ENCODE measurements at regions not wholly inside any gene's neighbourhood (a gene's known extent, or its start where the extent isn't known, plus 50 kb on each side); places are given as distances from the start of the nearest gene placed in this dataset.

DNA sequence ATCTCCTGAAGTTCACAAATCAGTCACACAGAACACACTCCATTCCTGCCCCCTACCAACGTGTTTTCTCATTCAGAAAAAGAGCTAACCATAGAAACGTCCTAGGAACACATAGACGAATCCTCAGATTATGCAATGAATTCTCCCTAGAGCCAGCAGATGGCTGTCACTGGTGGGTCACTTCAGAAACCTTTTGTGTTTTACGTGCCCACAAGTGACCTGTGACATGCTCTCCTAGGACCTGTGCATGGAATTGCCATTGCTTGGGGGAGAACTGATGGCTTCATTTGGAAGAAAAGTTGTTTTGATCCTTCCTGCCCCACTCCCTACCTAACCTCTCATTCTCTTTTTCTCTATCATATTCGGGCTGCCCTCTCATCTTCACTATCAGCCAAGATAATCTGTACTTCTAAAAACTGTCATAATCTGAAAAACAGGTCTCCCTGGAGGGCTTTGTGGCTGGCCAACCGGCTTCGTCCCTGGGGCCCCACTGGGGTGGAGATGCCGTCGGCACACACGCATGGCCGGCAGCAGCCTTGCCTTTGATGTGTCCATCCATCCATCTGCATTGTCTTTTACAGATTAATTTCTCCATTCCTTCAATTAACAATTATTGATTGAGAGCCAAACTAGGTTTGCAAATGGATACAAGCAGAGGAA lies 144.1 kb upstream of the SERP2 start:
- DNase-seq = no peak

DNA sequence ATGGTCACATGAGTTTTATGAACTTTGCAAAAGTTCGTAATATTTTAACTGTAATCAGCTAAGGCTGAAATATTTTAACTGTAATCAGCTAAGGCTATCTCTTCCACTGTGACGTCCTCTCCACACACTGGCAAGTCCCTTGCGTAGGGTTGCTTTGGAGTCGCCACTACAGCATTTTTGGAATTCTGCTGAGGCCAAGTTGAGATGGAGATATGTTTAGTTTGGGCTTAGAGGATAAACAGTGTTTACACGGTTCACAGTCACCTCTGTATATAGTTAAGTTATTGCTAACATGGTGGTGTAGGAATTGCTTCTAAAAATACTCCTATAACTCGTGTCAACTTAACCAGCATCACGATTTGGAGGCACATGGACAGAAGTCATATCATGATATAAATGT lies 143.6 kb upstream of the SERP2 start:
- DNase-seq = no peak

DNA sequence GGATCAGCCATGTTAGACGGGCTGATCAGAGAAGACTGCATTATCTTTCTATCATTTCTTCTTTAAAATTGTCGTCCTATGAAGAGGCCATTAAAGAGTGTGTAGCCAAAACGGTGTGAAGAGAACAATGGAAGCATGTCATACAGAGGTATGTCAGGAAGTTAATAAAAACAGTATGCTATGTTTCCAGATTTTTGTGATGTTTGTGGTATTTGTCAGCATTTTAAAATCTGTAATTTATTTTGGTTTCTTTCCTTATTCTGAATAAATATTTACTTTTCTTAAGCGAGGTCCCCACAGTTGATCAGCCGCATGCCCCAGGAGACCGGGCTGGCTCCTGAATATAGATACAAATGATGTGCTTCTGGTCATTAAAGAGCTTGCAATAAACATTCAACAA lies 142.9 kb upstream of the SERP2 start:
- DNase-seq = no peak

DNA sequence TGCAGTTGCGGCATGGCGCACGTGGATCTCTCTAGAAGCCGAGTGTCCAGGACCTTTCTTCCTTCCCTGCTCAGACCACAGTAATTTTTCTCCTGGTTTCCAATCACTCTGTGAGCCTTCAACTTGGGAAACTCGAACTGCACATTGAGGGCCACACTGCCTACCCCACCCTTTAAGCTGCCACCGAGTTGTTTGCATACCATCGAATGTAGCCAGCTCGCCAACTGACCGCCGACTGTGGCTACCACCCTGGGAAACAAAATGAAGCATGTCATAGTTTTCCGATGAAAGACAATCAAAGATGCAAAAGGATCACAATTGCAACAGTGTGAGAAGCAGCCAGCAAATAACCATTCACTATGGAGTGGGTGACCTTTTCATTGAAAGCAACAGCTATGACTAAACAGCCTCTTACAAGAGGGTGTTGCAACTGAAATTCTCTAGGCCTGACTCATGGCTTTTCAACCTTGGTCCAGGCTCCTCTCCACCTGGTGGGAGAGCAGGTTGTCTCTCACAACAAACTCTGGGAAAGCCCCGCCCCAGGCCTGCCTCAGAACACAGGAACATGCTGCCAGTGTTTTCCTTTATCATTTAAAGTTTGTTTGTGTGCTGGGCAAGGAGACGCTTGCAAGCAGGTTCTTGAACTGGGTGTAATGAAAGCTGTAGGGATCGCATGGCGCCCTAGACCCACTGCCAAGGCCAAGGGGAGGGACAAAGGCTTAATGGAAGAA lies 141.7 kb upstream of the SERP2 start:
- DNase-seq = peak; percentile 33

DNA sequence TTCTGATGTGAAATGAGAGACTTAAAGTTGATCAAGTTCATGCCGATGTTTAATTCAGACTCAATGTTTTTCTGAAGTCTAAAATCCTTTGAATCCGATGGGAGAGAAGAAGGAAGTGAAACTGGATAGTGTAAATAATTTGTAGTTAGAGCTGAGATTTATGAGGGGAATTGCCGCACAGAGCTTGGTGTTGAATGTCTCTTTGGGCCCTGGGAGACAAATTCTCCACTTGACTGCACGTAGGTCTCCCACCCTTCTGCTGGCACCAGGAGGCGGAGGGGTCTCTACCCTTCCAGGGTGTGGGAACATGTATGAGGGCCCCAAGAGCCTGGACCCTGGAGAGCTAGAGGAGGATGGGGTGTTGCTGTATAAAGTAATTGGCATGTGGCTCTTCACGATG lies 140.8 kb upstream of the SERP2 start:
- no peak for DNase-seq

DNA sequence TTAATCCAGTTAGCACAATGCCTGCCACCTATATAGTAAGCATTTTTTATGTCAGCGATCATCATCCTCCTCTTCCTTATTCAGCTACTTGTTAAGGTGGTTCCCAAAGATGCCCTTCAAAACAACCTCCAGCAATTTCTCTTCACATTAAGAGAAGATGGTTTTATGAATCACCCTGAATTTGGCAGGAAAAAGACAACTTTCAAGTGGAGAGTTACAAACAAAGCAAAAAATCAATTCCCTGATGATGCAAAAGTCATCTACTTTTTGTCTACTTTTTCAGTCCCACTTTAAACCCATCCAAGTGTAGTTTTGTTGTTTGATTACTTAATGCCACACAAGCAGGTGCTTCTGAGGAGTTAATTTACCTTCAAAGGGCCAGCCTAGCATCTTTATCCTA lies 139.1 kb upstream of the SERP2 start:
- DNase-seq = no peak

DNA sequence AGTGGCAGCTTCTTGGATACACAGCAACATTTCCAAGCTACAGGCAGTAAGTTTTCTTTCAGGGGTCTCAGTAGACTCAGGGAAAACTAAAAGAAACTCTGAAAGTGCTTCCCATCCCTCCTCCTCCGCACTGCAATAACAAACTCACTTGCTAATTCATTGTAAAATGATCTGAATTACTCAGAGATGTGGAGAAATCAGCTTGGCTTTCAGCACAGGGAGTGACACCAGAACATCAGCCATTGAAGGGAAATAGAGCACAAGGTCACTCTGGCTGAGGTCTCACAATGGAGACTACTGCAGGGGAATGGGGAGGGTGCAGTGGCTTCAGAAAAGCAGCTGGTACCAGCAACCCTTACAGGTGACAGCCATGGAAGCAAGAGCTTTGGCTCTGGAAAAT lies 137.3 kb upstream of the SERP2 start:
- DNase-seq = no peak

DNA sequence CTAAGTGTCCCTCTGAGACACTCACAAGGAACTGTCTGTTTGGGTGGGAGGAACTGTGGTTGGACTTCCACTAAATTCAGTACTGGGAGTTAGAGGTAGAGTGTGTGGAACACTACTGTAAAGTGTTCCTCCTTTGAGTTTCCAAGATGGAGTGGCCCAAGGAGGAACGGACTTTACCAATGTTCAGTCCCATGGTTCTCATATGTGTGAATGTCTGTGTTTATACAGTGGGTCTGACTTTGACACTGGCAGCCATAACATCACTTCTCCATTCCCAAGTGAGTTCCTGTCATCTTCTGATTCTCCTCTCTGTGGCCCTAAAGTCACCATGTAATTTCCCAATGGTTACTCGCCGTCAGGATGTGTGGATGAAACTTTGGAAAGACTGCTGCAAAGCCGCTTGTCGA lies 136.8 kb upstream of the SERP2 start:
- DNase-seq = no peak

DNA sequence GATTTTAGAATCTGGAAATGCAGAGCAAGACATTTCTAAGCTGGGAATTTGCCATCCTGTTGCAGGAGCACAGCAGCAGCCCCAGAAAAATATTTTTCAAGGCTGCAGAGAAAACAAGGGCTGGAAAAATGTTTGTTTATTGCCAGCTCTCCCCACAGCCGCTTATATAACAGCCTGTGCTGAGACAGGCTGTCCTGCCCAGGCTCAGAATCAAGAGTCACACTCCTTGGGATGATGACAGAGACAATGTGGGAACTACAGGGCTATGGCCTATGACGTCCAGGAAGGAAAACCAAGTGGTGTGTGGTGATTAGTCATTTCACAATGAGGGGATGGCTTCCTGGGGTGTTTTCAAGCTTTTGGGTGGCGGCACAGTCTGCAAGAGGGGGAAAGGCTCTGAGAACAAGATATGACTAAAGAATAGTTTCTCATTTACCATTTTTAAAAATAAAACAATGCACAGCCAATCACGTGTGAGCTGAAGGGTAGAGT lies 136.3 kb upstream of the SERP2 start:
- no peak for DNase-seq

DNA sequence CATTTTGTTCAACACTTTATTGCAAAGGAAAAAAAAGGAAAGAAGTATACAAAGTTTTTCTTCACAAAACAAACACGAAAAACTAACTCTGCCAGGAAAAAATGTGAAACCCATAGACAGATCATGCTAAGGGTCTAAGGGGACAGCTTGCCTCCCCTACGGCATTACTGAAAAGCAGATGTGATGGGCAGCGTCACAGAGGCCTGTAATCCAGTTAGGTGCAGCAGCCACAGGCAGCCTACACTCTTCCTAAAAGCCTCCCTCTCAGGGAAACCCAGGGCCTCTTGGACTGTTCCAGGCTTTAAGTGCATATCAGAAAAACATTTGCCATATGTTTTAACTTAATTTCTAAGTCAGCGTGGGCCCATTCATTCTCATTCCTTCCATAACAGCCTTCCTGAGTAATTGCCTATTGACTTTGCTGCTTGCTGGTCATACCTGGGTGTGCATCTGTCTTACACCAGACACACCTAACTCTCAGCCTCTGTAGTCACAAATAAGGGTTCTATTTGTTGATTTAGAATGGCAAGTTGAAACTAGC lies 135.7 kb upstream of the SERP2 start:
- no peak for DNase-seq

DNA sequence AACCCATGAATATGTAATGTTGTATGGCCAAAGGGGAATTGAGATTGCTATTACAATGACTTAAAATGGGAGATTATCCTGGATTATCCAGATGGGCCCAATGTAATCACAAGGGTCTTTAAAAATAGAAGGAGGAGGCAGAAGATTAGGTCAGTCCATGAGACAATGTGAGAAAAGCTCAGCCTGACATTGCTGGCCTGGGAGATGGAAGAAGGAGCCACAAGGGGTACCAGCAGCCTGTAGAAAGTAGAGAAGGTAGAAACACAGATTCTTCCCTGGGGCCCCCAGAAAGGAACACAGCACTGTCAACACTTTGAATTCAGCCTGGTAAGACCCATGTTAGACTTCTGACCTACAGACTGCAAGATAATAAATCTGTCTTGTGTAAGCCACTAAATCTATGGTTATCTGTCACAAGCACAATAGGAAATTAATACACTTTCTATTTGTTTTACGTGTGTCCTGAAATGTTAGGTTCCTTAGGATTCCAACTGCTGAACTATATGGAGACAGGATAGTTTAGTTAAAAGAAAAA lies 132.9 kb upstream of the SERP2 start:
- DNase-seq = no peak

DNA sequence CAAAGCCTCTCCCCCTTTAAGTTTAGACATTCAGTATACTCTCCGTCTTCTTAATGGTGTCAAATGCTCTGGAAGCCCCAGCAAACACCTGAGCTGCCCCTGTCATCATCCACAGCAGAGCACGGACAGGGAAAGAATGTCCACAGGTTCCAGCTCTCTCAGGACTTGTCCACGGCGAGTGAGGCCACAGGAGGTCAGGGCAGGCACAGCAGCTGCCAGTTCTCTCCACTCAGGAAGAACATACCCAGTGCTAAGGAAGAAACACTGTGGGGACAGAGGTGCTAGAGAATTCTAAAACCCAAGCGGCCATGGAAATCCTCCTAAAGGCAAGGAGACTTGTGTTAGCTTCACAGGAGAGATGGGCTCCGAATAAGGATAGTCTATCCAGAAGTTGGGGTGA lies 132.0 kb upstream of the SERP2 start:
- DNase-seq = no peak

DNA sequence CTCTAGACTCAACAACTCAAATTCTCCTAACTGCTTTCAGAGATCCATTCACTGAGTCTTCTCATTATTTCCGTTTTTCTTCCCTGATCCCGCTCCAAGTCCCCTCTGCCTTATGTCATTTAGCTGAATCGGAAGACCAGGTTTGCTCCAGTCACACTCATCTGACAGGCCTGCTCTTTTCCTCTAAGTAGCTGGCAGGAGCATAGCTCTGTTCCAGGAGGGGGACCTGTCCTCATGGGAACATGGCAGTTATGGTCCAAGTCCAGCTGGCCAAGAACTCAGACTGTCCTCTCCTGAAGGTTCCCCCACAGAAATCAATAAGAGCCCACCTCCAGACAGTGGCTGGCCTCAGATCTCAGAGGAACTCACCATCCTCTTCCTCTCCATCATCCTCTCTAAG lies 130.9 kb upstream of the SERP2 start:
- no peak for DNase-seq

DNA sequence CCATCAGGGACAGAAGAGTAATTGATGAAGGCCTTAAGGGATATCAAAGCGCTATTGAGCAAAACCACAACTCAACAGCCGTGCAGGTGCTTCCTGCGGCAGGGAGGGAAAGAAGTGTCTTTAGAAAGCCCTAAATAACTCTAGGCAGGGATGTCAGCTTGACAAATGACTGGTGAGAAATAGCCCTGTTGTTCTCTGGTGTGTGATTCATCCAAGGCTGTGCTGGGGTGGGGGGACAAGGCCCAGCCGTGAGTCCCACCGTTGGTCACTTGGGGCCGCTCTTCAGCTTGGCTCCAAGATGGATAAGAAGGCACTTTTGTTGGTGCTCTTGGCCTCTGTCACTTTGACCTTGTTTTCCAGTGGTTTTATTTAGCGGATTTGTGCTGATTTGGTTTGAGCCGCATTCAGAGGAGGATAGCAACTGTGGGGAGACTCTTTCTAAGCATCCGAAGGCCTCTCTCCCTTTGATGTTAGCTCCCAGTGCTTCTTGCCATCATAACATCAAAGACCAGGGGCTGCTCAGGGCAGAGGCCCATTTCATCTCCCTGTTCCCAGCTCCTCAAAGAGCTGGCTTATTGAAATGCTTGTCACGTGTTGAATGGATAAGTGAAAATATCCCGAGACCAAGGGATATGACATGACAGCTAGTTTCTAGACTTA lies 130.3 kb upstream of the SERP2 start:
- DNase-seq = no peak

DNA sequence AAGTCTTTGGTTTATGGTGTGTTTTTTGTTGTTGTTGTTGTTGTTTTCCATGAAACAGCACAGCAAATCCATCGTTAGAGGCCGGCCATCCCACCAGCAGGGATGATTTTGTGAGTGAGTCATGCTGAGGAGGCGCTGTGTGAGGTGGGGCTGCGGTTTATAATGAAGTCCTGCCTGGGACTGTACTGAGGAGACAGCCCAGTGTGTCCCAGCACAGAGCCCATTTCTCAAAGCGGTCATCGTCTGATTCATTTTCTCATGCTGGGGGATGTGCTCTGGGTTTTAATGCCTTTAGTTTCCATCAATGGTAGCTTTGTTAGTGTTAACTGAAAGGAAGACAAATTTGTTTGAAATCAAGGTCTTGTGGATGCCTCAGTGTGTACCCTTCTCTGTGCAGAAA lies 129.3 kb upstream of the SERP2 start:
- DNase-seq = no peak

DNA sequence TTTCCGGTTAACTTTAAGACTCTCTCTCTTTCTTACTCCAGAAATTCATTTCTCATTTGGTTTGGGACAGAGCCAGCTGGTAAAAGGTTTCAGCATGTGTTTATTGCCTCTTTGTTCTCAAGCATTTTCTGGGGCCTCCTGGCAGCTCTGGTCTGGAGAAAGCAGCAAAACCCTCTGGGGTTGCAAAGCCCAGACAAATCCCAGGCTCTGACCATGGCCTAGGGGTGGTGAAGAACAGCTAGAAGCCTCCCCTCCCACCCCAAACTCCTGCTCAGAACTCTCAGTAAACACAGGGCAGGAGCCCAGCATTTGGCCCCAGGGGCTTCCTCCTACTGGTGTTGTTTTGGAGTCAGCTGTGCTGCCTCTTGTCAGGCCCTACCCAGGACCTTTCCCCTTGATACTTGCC lies 124.2 kb upstream of the SERP2 start:
- DNase-seq = no peak

DNA sequence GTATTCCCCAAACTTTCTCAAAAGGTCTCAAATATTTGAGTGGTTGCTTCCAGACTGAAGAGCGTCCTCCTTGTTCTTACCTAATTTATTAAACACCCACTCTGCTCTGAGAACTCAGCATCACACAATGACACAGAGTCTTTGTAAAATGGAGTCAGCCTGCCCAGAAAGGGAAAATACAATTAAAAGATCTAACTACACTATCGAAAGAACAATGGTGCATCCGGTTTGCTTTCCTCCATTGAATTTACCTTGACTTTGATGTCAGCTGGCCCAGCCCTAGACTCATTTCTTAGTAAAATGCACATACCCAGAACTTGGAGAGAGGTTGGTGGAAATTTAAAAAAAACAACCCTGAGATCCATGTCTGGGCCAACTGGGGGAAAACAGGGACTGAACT lies 120.7 kb upstream of the SERP2 start:
- DNase-seq = no peak

DNA sequence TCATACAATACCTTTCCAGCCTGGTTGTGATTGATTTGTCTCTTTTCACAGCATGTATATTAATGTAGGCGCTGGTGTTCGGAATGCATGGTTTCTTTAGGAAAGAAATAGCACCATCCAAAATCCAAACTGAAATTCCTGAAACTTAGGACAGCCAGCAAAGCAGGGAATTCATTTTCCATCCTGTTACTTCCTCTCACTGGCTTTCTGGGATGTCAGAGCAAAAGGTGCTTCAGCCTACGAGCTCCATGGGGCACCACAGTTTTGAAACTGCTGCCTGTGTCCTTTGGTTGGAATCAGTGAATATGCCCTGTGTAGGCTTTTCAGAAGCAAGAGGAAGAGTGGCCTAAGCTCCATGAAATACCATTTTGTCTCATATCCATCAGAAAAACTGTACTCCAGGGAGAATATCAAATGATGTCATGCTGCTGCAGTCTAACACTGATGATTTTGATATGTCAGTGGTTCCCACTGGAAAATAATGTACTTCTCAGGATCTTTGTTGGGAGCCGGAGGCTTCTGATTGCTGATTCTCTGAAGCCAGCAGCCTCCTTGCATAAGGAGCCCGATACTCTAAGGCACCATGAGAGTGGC lies 117.8 kb upstream of the SERP2 start:
- no peak for DNase-seq

DNA sequence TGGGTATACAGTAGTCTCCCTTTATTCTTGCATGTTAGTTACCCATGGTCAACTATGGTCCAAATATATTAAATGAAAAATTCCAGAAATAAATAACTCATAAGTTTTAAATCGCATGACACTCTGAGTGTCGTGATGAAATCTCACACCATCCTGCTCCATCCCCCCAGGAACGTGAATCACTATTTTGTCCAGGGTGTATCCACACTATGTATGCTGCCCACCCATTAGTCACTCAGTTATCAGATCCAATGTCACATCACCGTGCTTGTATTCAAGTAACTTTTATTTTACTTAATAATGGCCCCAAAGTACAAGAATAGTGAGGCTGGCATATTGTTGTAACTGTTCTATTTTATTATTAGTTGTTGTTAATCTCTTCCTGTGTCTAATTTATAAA lies 115.8 kb upstream of the SERP2 start:
- no peak for DNase-seq

DNA sequence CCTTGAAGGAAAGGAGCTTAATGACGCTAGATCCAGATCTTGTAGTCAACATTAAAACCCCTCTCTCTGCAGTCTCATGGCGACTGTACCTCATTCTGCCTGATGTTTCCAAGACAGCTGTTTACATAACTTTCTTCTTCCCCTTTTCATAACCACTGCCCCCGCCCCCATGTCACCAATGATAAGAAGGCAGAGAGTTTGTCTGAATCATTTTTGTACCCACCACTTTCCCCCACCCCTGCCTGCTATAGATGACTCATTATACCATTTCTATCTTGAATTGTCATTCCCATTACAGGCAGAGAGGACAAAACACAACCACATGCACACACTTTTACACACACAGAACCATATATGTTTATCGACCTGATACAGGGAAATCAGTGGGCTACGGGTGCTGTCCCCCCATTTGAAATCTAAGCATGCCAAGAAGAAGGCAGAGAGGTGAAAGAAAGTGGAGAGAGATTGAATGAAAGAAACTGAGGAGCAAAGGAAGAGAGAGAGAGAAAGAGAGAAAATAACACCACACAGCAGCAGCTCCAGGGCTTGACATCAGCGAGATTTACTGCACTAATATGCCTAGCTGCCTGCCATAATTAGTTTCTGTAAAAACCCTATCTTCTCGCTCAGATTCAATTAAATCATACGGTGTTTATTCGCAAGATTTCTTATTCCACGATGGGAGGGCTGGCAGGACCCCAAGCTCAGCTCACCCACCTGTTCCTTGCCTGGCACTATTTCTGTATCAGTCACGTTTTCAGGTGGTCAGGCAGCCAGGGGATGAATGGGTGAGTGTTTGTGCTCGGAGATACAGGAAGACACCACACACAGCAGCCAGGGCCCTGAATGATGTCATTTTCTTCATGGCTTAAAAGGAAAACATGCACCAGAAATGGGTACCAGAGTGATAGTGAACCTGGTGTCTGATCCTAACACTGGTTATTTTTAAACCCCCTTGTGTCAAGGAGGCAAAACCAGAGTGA lies 114.3 kb upstream of the SERP2 start:
- no peak for DNase-seq

DNA sequence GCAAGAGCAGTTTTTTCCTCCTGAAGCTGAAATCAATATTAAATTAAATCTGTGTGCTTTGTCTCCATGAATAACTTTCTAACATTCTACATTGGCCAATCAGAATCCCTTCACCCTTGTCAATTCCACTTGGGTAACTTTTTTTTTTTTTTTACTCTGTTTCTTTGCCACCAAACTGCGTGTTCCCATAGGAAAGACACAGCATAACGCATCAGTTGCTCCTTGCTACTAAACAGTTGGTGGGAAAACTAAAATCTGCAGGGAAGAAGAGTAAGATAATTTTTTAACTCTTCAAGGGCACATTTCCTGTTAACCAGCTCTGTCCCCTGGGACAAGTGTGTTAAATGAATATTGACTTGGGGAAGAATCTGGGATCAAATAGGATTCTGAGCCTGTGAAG lies 113.3 kb upstream of the SERP2 start:
- DNase-seq = no peak

Data from NCI-H774 (cell line).